DOHH2 (cell line): ENCODE measurements at regions not wholly inside any gene's neighbourhood (a gene's known extent, or its start where the extent isn't known, plus 50 kb on each side); places are given as distances from the start of the nearest gene placed in this dataset.

Experiments
- H3F3A ChIP-seq: fragments of 200-600 bp; sonication (generic), shearing (Covaris generic); 2 replicates; pipeline ENCODE4 v1.6.0; 2016; ENCODE audit warnings: antibody characterized with exemption, mild to moderate bottlenecking; ENCODE audit not compliant: control insufficient read depth, insufficient read depth
- H3K27ac ChIP-seq: fragments of 200-600 bp; sonication (generic); 2 replicates; pipeline ENCODE4 v1.5.1; 2014; ENCODE audit warnings: low read depth, mild to moderate bottlenecking, low read length, moderate library complexity
- H3K27me3 ChIP-seq: fragments of 200-600 bp; sonication (generic); 2 replicates; pipeline ENCODE4 v1.6.1; 2014; ENCODE audit warnings: mild to moderate bottlenecking, low read length, mixed read lengths; ENCODE audit not compliant: control insufficient read depth
- H3K36me3 ChIP-seq: fragments of 200-600 bp; sonication (generic); 2 replicates; pipeline ENCODE4 v1.6.1; 2014; ENCODE audit warnings: mild to moderate bottlenecking, low read length, moderate library complexity, mixed read lengths; ENCODE audit not compliant: control insufficient read depth
- H3K4me1 ChIP-seq: fragments of 200-600 bp; sonication (generic); 2 replicates; pipeline ENCODE4 v1.6.1; 2014; ENCODE audit warnings: mild to moderate bottlenecking, low read length, mixed read lengths; ENCODE audit not compliant: control insufficient read depth
- H3K4me2 ChIP-seq: fragments of 200-600 bp; sonication (generic); 2 replicates; pipeline ENCODE4 v1.6.0; 2014; ENCODE audit warnings: mild to moderate bottlenecking, low read length, moderate library complexity
- H3K4me3 ChIP-seq: fragments of 200-600 bp; sonication (generic); 2 replicates; pipeline ENCODE4 v1.5.1; 2014; ENCODE audit warnings: mild to moderate bottlenecking, low read length, mixed read lengths
- H3K79me2 ChIP-seq: fragments of 200-600 bp; sonication (generic); 2 replicates; pipeline ENCODE4 v1.6.1; 2014; ENCODE audit warnings: mild to moderate bottlenecking, low read length, mixed read lengths; ENCODE audit not compliant: control insufficient read depth
- H3K9me2 ChIP-seq: fragments of 200-600 bp; sonication (generic); replicated peaks from 2 replicates; pipeline ENCODE4 v1.6.1; 2014; ENCODE audit warnings: mild to moderate bottlenecking, low read length, mixed read lengths; ENCODE audit not compliant: control insufficient read depth
- H3K9me3 ChIP-seq: fragments of 200-600 bp; sonication (generic); 2 replicates; pipeline ENCODE4 v1.6.1; 2014; ENCODE audit warnings: antibody characterized with exemption, low read length, mixed read lengths; ENCODE audit not compliant: control insufficient read depth, insufficient read depth
- H4K20me1 ChIP-seq: fragments of 200-600 bp; sonication (generic); 2 replicates; pipeline ENCODE4 v1.6.0; 2014; ENCODE audit warnings: low read depth, mild to moderate bottlenecking, antibody characterized with exemption, low read length, moderate library complexity; ENCODE audit not compliant: control insufficient read depth, insufficient read depth
- CTCF ChIP-seq: fragments of 200-600 bp; sonication (generic); IDR thresholded peaks from one replicate; pipeline ENCODE4 v1.5.1; 2014; ENCODE audit warnings: antibody characterized with exemption, mild to moderate bottlenecking, low read depth, low read length; ENCODE audit not compliant: poor library complexity, severe bottlenecking
- EZH2phosphoT487 ChIP-seq: fragments of 200-600 bp; sonication (generic); IDR thresholded peaks from 2 replicates; pipeline ENCODE4 v1.6.1; 2017; ENCODE audit warnings: borderline replicate concordance, mild to moderate bottlenecking, antibody characterized with exemption, low read length, moderate library complexity, mixed read lengths

- Histone ChIP-seq H3K36me3 (no peaks in the 10 kb centered on the region), H4K20me1 (no peaks in the 10 kb centered on the region), H3K4me1 (peaks cover 42% of the 10 kb centered on the region), H3K79me2 (no peaks in the 10 kb centered on the region), H3K4me3 (no peak overlapping the region), H3F3A (no peaks in the 10 kb centered on the region), H3K9me3 (no peaks in the 10 kb centered on the region), H3K4me2 (no peak overlapping the region), H3K9me2 (no peaks in the 10 kb centered on the region), H3K27me3 (no peaks in the 10 kb centered on the region), H3K27ac (no peak overlapping the region)
- TF ChIP-seq CTCF (no peak), EZH2phosphoT487 (no peak)
These were observed 82.8 kb upstream of the ATP1A1 start for GRCh38 chr1:116290085-116290705.

GRCh38 chr1:116291024-116291423 lies 82.0 kb upstream of the ATP1A1 start:
- H3K36me3 ChIP-seq, result no peaks in the 10 kb centered on the region
- H3K9me2 ChIP-seq, result no peaks in the 10 kb centered on the region
- H3F3A ChIP-seq, result no peaks in the 10 kb centered on the region
- no peak overlapping the region for H3K4me2 ChIP-seq
- H4K20me1 ChIP-seq, result no peaks in the 10 kb centered on the region
- no peaks in the 10 kb centered on the region for H3K27me3 ChIP-seq
- H3K9me3 ChIP-seq, result no peaks in the 10 kb centered on the region
- H3K27ac ChIP-seq, result no peak overlapping the region
- no peak overlapping the region for H3K4me3 ChIP-seq
- no peaks in the 10 kb centered on the region for H3K79me2 ChIP-seq
- no peak for TF ChIP-seq CTCF
- no peak for TF ChIP-seq EZH2phosphoT487
- peaks cover 39% of the 10 kb centered on the region for H3K4me1 ChIP-seq

GRCh38 chr1:116292929-116293725 lies 79.9 kb upstream of the ATP1A1 start:
- Histone ChIP-seq H4K20me1 (no peaks in the 10 kb centered on the region), H3K79me2 (no peaks in the 10 kb centered on the region), H3K27ac (no peak overlapping the region), H3K9me2 (no peaks in the 10 kb centered on the region), H3F3A (no peaks in the 10 kb centered on the region), H3K4me1 (peaks cover 21% of the 10 kb centered on the region), H3K27me3 (no peaks in the 10 kb centered on the region), H3K9me3 (no peaks in the 10 kb centered on the region), H3K4me2 (no peak overlapping the region), H3K4me3 (no peak overlapping the region), H3K36me3 (no peaks in the 10 kb centered on the region)
- TF ChIP-seq CTCF (no peak), EZH2phosphoT487 (no peak)
